GM12801 (cell line): ENCODE measurements at regions not wholly inside any gene's neighbourhood (a gene's known extent, or its start where the extent isn't known, plus 50 kb on each side); places are given as distances from the start of the nearest gene placed in this dataset.

Source experiments
- TF ChIP-seq, protein P1 (sequence below): IDR thresholded peaks from one replicate; pipeline ENCODE4 v1.5.1; 2011; ENCODE audit warnings: control low read depth; ENCODE audit not compliant: insufficient read length; ENCODE audit errors: extremely low read depth

DNA sequence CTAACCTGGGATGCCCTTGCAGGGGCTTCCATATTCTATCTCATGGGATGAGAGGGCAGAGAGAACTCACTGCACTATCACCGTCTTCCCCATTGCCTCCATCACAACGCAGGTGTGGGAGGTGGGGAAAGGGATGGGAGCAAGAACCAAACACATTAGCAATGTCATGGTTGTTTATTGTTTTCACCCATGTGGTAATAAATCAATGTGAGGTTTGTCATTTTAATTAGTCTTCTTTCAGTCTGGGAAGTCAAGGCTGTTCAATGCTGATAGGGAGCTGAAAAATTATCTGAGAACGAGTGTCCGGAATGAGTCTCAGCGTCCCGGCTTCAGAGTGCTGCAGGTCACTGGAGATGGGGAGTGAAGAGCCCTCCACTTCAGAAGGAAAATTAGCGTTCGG, 268.5 kb downstream of the DUSP10 start:
- TF ChIP-seq, protein P1, sequence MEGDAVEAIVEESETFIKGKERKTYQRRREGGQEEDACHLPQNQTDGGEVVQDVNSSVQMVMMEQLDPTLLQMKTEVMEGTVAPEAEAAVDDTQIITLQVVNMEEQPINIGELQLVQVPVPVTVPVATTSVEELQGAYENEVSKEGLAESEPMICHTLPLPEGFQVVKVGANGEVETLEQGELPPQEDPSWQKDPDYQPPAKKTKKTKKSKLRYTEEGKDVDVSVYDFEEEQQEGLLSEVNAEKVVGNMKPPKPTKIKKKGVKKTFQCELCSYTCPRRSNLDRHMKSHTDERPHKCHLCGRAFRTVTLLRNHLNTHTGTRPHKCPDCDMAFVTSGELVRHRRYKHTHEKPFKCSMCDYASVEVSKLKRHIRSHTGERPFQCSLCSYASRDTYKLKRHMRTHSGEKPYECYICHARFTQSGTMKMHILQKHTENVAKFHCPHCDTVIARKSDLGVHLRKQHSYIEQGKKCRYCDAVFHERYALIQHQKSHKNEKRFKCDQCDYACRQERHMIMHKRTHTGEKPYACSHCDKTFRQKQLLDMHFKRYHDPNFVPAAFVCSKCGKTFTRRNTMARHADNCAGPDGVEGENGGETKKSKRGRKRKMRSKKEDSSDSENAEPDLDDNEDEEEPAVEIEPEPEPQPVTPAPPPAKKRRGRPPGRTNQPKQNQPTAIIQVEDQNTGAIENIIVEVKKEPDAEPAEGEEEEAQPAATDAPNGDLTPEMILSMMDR: no peak

- TF ChIP-seq, protein P1: no peak
Measured at GRCh38 chr1:221477252-221477651, 264.6 kb downstream of the DUSP10 start.

- TF ChIP-seq, protein P1: no peak
Measured at GRCh38 chr1:221478050-221478949, 263.6 kb downstream of the DUSP10 start.

GRCh38 chr1:221487781-221488524, 253.9 kb downstream of the DUSP10 start:
- TF ChIP-seq, protein P1: no peak

DNA sequence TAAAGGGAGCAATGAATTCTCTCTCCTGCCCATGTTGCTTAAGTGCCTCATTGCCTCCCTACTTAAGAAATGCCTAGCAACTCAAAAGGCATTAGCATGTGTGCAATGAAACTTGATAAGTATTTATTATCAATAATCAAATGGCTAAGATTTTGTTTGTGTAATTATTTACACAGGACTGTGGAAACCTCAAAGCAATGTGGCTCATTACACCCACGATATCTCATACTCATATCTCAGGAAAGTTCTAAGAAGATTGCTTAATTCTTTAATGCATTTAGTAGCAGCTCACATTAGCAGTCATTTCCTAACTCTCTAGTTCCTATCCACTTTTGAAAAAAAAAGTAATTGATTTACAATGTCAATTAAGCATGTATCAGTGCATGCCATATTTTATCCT, 253.3 kb downstream of the DUSP10 start:
- TF ChIP-seq, protein P1: no peak

GRCh38 chr1:221494670-221495069, 247.2 kb downstream of the DUSP10 start:
- TF ChIP-seq, protein P1: no peak

GRCh38 chr1:221497046-221497445, 244.8 kb downstream of the DUSP10 start:
- TF ChIP-seq, protein P1: no peak
